GM18873 (cell line): ENCODE measurements at regions not wholly inside any gene's neighbourhood (a gene's known extent, or its start where the extent isn't known, plus 50 kb on each side); places are given as distances from the start of the nearest gene placed in this dataset.
"Not testable (repeated sequence)": the region's sequence is repeated elsewhere in the genome, so short reads cannot be mapped to it uniquely, and the experiment has no call there.

Experiments
- ATAC-seq: cut with Tn5 transposase; IDR thresholded peaks from one replicate; pipeline ENCODE4 v1.9.1; 2021; ENCODE audit warnings: mild to moderate bottlenecking, moderate library complexity, moderate number of reproducible peaks; ENCODE audit not compliant: unreplicated experiment, low FRiP score

GRCh38 chr9:26789959-26790358, 102.6 kb downstream of the CAAP1 start:
- ATAC-seq: no peak

GRCh38 chr9:26786564-26786963, 106.0 kb downstream of the CAAP1 start:
- ATAC-seq: no peak

- no peak for ATAC-seq
Observed at GRCh38 chr9:26782899-26783298, 109.7 kb downstream of the CAAP1 start.

GRCh38 chr9:26781906-26782305, 110.7 kb downstream of the CAAP1 start:
- no peak for ATAC-seq

- not testable (repeated sequence) for ATAC-seq
Observed at GRCh38 chr9:26780307-26780706, 112.3 kb downstream of the CAAP1 start.

- no peak for ATAC-seq
Observed at GRCh38 chr9:26779062-26779461, 113.5 kb downstream of the CAAP1 start.

- ATAC-seq: no peak
Observed at GRCh38 chr9:26775391-26775790, 117.2 kb downstream of the CAAP1 start.

GRCh38 chr9:26773056-26773455, 119.5 kb downstream of the CAAP1 start:
- ATAC-seq: no peak

- no peak for ATAC-seq
Observed at GRCh38 chr9:26770821-26771220, 121.8 kb downstream of the CAAP1 start.

- ATAC-seq: no peak
Observed at GRCh38 chr9:26768145-26768544, 124.5 kb downstream of the CAAP1 start.

- no peak for ATAC-seq
Observed at GRCh38 chr9:26760675-26761074, 131.9 kb downstream of the CAAP1 start.

- no peak for ATAC-seq
Observed at GRCh38 chr9:26758655-26759054, 133.9 kb downstream of the CAAP1 start.

- no peak for ATAC-seq
Observed at GRCh38 chr9:26756881-26757280, 135.7 kb downstream of the CAAP1 start.

- ATAC-seq: no peak
Observed at GRCh38 chr9:26755476-26755875, 137.1 kb downstream of the CAAP1 start.

GRCh38 chr9:26754509-26755164, 138.0 kb downstream of the CAAP1 start:
- ATAC-seq: no peak

- ATAC-seq: no peak
Observed at GRCh38 chr9:26753971-26754370, 138.6 kb downstream of the CAAP1 start.

- ATAC-seq: no peak
Observed at GRCh38 chr9:26750162-26750561, 142.4 kb downstream of the CAAP1 start.

GRCh38 chr9:26748449-26749058, 144.0 kb downstream of the CAAP1 start:
- no peak for ATAC-seq

- no peak for ATAC-seq
Observed at GRCh38 chr9:26747611-26748010, 145.0 kb downstream of the CAAP1 start.

GRCh38 chr9:26746357-26747072, 146.1 kb downstream of the CAAP1 start:
- peak; percentile 94 for ATAC-seq

GRCh38 chr9:26745111-26745510, 147.5 kb downstream of the CAAP1 start:
- no peak for ATAC-seq
